SK-N-SH (cell line): ENCODE measurements at regions not wholly inside any gene's neighbourhood (a gene's known extent, or its start where the extent isn't known, plus 50 kb on each side); places are given as distances from the start of the nearest gene placed in this dataset.

Experiments used
- CTCF ChIP-seq: fragments of 200-600 bp; sonication (generic); IDR thresholded peaks from 2 replicates; pipeline ENCODE4 v1.6.1; 2017; ENCODE audit warnings: antibody characterized with exemption, mild to moderate bottlenecking, moderate library complexity
- ELF1 ChIP-seq: IDR thresholded peaks from 2 replicates; pipeline ENCODE4 v1.4.0; 2012
- IRF3 ChIP-seq: fragments of 150-350 bp; IDR thresholded peaks from 2 replicates; pipeline ENCODE4 v1.6.1; 2016; ENCODE audit warnings: mild to moderate bottlenecking, low read depth, low read length
- JUND ChIP-seq: IDR thresholded peaks from 2 replicates; pipeline ENCODE4 v1.4.0; 2012
- MAX ChIP-seq: IDR thresholded peaks from 2 replicates; pipeline ENCODE4 v1.4.0; 2012; ENCODE audit warnings: low read depth
- MXI1 ChIP-seq: IDR thresholded peaks from 2 replicates; pipeline ENCODE4 v1.6.1; 2012; ENCODE audit warnings: mild to moderate bottlenecking, low read depth, low read length, improper control_type of control experiment
- NFIC ChIP-seq: IDR thresholded peaks from 2 replicates; pipeline ENCODE4 v1.4.0; 2012; ENCODE audit warnings: borderline replicate concordance
- POLR2AphosphoS5 ChIP-seq: IDR thresholded peaks from 2 replicates; pipeline ENCODE4 v1.6.1; 2012; ENCODE audit warnings: low read depth, low read length
- RCOR1 ChIP-seq: fragments of 150-350 bp; IDR thresholded peaks from 2 replicates; pipeline ENCODE4 v1.6.1; 2017; ENCODE audit warnings: antibody characterized with exemption, low read length
- RXRA ChIP-seq: IDR thresholded peaks from 2 replicates; pipeline ENCODE4 v1.4.0; 2012; ENCODE audit warnings: low read depth, mild to moderate bottlenecking, borderline replicate concordance
- SIN3A ChIP-seq: IDR thresholded peaks from 2 replicates; pipeline ENCODE4 v1.6.1; 2012; ENCODE audit warnings: low read depth, mild to moderate bottlenecking, low read length, moderate library complexity, borderline replicate concordance
- SMC3 ChIP-seq: IDR thresholded peaks from 2 replicates; pipeline ENCODE4 v1.6.1; 2012; ENCODE audit warnings: low read depth, low read length, improper control_type of control experiment
- TAF1 ChIP-seq: IDR thresholded peaks from 2 replicates; pipeline ENCODE4 v1.6.1; 2012; ENCODE audit warnings: low read depth, mild to moderate bottlenecking, low read length, moderate library complexity, borderline replicate concordance
- YY1 ChIP-seq: IDR thresholded peaks from 2 replicates; pipeline ENCODE4 v1.4.0; 2012; ENCODE audit warnings: low read depth, mild to moderate bottlenecking

- TF ChIP-seq CTCF (no peak), IRF3 (no peak), YY1 (no peak), MXI1 (no peak), ELF1 (no peak), MAX (no peak), NFIC (no peak), RCOR1 (no peak), SMC3 (no peak), POLR2AphosphoS5 (no peak), TAF1 (no peak), SIN3A (no peak), JUND (no peak), RXRA (no peak)
Measured at GRCh38 chr4:34148322-34148908, 2095.9 kb downstream of the ARAP2 start.
